HG03457 (cell line): ENCODE measurements at regions not wholly inside any gene's neighbourhood (a gene's known extent, or its start where the extent isn't known, plus 50 kb on each side); places are given as distances from the start of the nearest gene placed in this dataset.

Source experiments
- ATAC-seq: cut with Tn5 transposase; IDR thresholded peaks from one replicate; pipeline ENCODE4 v1.9.1; 2021; ENCODE audit warnings: moderate number of reproducible peaks; ENCODE audit not compliant: unreplicated experiment

DNA sequence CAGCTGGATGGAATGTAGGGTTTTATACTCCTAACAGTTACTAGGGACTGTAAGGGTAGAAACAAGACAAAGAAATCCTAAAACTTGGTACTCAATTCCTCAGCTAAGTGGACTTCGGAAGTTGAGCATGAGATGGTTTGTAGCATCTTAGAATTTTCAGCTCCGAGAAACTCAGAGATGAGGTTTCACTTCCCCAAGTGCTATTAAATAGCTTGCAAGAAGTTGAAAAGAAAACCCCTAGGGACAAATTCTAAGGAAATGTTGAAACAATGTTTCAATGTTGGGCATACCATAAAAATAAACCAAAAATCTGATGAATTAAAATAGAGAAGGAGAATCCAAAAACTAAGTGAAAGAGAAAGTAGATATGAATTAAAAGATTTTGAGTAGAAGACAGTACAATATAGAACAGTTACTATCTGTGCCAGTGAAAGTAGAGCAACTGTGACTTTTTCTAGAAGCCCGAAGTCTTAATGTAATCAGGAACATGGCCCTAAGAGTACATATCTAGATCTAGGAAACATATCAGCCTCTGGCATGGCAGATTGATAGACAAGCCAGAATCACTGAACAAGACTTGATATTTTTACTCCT, 308.6 kb upstream of the RGMB start:
- peak; percentile 54 for ATAC-seq

DNA sequence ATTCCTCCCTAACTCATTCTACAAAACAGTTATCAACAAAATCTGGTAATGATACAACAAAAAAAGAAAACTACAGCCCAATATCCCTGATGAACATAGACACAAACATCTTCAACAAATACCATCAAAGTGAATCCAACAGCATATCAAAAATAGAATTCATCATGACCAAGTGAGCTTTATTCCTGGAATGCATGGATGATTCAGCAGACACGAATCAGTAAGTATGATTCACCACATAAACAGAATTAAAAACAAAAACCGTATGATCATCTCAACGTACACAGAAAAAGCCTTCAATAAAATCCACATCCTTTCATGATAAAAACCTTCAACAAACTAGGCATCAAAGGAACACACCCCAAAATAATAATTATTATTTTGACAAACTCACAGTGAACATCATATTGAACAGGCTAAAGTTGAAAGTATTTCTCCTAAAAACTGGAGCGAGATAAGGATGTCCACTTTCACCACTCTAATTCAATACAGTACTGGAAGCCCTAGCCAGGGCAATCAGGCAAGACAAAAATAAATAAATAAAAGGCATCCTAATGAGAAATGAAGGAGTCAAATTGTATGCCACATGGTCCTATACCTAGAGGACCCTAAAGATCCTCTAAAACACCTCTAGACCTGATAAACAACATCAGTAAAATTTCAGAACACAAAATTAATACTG, 305.1 kb upstream of the RGMB start:
- ATAC-seq = no peak

DNA sequence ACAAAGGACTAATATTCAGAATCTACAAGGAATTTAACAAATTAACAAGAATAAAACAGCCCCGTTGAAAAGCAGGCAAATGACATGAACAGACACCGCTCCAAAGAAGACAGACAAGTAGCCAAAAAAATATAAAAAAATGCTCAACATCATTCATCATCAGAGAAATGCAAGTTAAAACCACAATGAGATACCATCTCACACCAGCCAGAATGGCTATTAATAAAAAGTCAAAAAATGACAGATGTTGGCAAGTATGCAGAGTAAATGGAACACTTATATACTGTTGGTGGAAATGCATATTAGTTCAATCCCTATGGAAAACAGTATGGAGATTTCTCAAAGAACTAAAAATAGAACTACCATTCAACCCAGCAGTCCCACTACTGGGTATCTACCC, 302.7 kb upstream of the RGMB start:
- no peak for ATAC-seq

- no peak for ATAC-seq
Observed at GRCh38 chr5:98471458-98471857, 302.0 kb upstream of the RGMB start.

- ATAC-seq = no peak
Observed at GRCh38 chr5:98474216-98474615, 299.2 kb upstream of the RGMB start.

GRCh38 chr5:98474782-98475181, 298.7 kb upstream of the RGMB start:
- ATAC-seq = no peak

- ATAC-seq = no peak
Observed at GRCh38 chr5:98482321-98483300, 290.9 kb upstream of the RGMB start.

DNA sequence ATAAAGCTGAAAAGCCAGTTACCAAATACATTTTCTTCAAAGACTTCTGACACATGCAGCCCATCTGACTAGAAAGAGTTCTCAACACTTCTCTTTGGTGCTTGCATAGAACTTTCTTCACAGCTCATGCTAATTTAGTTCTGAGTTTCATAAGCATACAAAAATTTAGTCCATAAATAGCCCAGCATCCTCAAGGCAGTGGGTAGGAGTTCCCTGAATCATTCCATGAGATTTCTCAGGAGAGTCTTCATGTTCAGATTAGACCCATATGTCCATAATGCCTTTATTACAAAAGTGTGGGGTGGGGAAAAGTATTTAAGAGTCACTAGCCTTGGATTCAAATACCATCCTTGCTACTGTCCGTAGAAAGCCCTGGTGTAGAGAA, 290.2 kb upstream of the RGMB start:
- ATAC-seq = no peak

DNA sequence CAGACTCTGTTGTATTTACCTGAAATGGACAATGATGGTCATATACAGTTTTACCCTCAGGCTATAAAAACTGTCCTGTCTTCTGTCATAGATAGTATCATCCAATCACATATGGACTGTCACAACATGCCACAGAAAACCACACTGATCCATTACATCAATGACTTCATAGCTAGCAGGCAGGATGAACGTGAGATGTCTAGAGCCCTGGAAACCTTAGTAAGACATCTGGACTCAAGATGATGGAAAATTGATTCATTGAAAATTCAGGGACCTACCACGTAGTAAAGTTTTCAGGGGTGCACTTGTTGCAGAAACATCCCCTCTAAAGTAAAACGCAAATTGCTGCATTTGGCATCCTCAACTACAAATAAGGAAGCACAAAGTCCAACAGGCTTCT, 284.4 kb upstream of the RGMB start:
- ATAC-seq = no peak

GRCh38 chr5:98490348-98490747, 283.1 kb upstream of the RGMB start:
- ATAC-seq = no peak

DNA sequence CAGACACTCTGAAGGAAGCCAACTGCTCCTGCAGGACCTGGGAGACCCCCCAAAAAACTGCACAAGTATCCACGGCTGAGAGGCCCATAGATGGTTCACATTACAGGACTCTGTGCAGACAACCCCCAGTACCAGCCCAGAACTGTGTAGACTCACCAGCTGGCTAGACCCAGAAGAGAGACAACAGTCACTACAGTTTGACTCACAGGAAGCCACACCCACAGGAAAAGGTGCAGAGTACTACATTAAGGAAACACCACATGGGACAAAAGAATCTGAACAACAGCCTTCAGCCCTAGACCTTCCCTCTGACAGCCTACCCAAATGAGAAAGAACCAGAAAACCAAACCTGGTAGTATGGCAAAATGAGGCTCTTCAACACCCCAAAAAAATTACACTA, 281.2 kb upstream of the RGMB start:
- ATAC-seq = no peak

DNA sequence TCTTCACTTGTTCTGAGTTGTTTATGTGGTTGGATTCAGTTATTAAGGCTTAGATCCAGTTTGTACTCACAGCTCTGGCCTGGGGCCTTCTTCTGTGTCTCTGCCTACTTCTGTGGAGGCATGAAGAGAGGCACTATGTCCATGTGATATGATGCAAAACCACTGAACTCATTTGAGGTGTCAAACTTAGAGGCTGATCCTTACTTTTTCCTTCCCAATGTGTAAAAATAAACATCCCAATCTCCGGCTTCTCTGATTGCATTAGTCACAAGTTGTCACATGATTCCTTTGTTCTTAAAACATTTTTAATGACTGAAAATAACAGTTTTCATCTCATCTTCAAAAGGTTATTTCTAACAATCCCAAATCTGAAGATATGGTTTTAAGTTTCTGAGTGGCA, 276.0 kb upstream of the RGMB start:
- ATAC-seq = no peak

DNA sequence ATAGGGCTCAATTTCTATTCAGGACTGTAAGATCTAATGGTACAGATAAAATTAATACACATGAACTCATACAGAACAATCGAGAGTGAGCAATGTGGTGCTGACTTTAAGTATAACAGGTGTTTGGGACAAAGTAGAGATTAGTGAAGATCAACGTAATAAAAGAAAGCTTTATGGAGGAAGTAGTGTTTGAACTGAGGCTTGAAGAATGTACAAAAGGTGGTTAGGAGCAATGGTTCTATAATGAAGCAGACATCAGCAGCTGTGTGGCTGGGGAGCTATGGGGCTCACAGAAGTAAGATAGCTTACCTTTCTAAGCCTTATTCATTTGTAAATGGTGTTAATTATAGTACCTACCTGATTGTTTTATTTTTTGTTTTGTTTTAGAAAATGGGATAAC, 275.4 kb upstream of the RGMB start:
- ATAC-seq = no peak

- no peak for ATAC-seq
Observed at GRCh38 chr5:98499892-98500291, 273.6 kb upstream of the RGMB start.

- ATAC-seq = no peak
Observed at GRCh38 chr5:98500811-98501210, 272.7 kb upstream of the RGMB start.

- no peak for ATAC-seq
Observed at GRCh38 chr5:98503616-98504015, 269.8 kb upstream of the RGMB start.

DNA sequence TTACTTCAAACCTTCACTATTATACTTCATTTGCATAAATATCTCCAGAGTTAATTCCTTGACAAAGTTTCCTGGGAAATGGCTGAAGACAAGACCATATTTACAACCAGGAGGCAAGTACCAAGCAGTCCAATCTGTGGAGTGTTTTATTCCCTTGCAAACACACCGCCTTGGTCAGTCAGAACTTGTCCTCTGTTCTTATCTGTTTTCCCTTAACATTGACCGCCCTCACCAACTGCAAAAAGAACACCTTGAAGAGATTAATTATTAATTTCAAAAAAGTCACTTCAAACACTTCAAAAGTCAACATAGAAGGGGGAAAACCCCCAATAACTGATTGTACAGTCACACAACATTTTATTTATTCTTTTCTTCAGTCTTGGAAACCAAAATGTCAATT, 269.0 kb upstream of the RGMB start:
- ATAC-seq = no peak

DNA sequence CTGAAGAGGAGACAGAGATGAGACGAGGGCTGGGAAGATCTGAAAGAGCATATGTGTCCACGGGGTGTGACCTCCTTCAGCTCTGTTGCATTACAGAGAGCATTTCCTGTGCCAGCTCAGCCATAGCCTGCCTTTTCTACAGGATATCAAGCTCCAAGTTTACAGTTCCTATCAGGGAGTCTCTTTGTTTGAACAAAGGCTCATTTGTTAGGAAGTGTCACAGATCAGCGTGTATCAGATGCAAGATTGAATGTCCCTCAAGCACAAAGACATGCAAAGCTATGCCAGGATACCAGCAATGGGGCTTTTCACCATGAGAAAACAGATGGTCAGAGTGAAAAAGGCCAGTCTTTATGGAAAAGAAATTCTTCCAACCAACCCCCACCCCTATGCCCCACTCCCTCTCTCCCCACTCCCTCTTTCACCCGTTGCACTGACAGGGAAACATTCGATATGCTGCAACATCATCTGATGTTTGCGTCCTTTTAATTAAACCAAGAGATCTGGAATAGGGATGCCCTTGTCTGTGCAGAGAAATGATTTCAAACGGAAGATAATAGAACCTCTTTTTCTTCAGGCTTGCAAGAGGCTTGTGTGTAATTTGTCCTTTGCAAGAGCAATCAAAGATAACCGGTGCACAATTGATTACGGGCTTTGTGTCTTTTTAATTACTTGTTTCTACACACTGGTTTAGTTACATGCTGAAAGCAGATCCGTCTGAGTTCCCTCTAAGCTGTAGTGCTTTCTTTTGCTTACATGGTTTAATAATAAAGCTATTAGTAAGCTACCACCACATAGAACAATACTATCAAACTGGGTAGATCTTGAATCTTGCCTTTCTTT, 263.1 kb upstream of the RGMB start:
- ATAC-seq = no peak

- no peak for ATAC-seq
Observed at GRCh38 chr5:98513380-98513779, 260.1 kb upstream of the RGMB start.

DNA sequence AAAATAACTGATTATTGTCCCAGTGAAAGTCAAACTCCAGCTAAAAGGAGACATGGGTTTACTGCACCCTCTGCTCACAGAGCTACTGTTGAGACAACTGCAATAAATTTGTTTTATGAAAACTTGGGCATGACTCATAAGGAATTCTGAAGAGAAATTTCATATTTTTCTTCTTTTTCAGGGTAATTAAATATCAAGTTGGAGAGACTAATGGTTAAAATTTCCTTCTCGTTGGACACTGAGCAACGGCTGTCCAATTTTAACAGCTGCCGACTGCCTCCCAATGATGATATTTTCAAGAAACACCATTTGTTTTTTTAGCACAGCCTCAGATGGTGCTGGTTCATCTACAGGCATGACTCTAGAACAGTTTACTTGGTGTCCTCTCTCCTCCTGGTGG, 259.2 kb upstream of the RGMB start:
- no peak for ATAC-seq

DNA sequence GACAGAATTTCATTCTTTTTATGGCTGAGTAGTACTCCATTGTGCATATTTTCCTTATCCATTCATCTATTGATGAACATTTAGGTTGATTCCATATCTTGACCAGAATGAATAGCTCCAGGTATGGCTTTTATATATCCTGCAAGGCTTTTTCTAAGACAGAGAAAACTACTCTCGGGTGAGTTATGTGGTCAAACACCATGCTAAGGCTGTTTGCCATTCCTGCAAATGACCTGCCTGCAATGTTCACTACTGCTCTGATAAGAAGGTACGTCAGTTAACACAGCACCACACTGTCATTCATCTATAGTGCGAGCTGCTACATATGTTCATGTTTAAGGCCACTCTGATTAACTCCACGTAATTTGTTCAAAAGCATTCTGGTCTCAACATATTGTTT, 256.8 kb upstream of the RGMB start:
- no peak for ATAC-seq
